Esophagus (tissue), 2 donors: ENCODE measurements at regions not wholly inside any gene's neighbourhood (a gene's known extent, or its start where the extent isn't known, plus 50 kb on each side); places are given as distances from the start of the nearest gene placed in this dataset.

Experiments used
- H3K27ac ChIP-seq, 2 donors: one replicate each; pipeline ENCODE4 v1.5.1; 2013; ENCODE audit warnings: low read depth in 2 of 2, mild to moderate bottlenecking in 2 of 2, inconsistent platforms in 1 of 2, low read length in 1 of 2, moderate library complexity in 1 of 2
- H3K27me3 ChIP-seq, 2 donors: one replicate each; pipeline ENCODE4 v1.6.1; 2013; ENCODE audit warnings: low read length in 2 of 2, control low read depth in 1 of 2, mild to moderate bottlenecking in 1 of 2; ENCODE audit not compliant: insufficient read depth in 2 of 2, control insufficient read depth in 1 of 2
- H3K36me3 ChIP-seq, 2 donors: one replicate each; pipeline ENCODE4 v1.6.1; 2013; ENCODE audit warnings: low read length in 1 of 2; ENCODE audit not compliant: control insufficient read depth in 2 of 2, insufficient read depth in 2 of 2
- H3K4me1 ChIP-seq, 2 donors: one replicate each; pipeline ENCODE4 v1.6.1; 2013; ENCODE audit warnings: low read length in 1 of 2; ENCODE audit not compliant: control insufficient read depth in 2 of 2, insufficient read depth in 2 of 2
- H3K4me3 ChIP-seq, 2 donors: one replicate each; pipeline ENCODE4 v1.5.1; 2013; ENCODE audit warnings: low read length in 2 of 2, mild to moderate bottlenecking in 2 of 2, low read depth in 1 of 2, moderate library complexity in 1 of 2
- H3K9me3 ChIP-seq, 2 donors: one replicate each; pipeline ENCODE4 v1.6.1; 2013; ENCODE audit warnings: mild to moderate bottlenecking in 2 of 2, low read depth in 1 of 2, low read length in 1 of 2, moderate library complexity in 1 of 2; ENCODE audit not compliant: control insufficient read depth in 2 of 2, insufficient read depth in 1 of 2
- WGBS, 2 donors: extraction: QIAGEN DNeasy Blood & Tissue Kit; methylation state at CpG; one replicate each; pipeline ENCODE4 v1.1.7; 2013; 5-methylcytosine and 5-hydroxymethylcytosine counted together
- donor health status: healthy with polysubstance abuse.
- donor health status: Bipolar disorder and iron deficiency.

DNA sequence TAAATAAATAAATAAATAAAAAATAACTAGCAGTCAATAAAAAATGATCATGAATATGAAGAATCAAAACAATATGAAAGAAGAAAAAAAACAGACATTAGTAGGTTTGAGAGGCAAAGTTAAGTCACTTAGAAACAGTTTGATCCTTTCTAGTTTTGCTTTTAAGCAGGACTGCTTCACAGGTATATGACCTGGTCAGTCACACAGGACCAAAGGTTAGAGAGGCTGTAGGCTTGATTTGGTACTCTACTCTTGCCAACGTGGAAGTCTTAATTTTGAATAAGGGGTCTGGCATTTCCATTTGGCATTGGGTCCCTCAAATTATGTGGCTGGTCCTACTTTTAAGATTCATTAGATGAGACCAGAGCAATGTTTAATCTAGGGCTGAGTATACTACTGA, 441.7 kb upstream of the NECTIN3 start:
- WGBS, 2 donors, result 92 to 96% methylated on average over 1 of the region's 1 CpG
- H3K27me3 ChIP-seq, result no peaks in the 10 kb centered on the region
- H3K4me1 ChIP-seq, result no peaks in the 10 kb centered on the region
- H3K4me3 ChIP-seq, result no peak overlapping the region
- no peaks in the 10 kb centered on the region for H3K36me3 ChIP-seq
- no peak overlapping the region for H3K27ac ChIP-seq
- H3K9me3 ChIP-seq, result no peaks in the 10 kb centered on the region

DNA sequence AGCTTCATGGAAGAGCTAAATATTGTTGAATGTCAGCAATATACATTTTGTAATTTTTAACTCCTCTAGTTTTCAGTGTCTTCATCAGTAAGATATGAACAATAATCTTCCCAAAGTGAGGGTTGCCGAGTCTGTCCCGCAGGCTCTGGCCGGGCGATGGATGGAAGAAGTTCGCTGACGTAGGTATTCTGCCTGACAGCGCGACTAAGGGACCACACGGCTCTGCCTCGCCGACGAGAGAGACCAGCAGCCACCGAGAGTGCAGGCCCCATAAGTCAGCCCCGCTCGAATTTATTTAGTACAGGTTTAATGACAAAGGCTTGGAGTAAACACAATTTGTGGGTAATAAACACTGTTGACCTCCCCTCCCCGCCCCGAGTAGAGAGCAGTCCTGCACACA, 427.4 kb upstream of the NECTIN3 start:
- H3K9me3 ChIP-seq, result no peaks in the 10 kb centered on the region
- H3K36me3 ChIP-seq, result no peaks in the 10 kb centered on the region
- WGBS, 2 donors, result 89 to 91% methylated on average over 17 of the region's 17 CpGs
- no peak overlapping the region for H3K27ac ChIP-seq
- no peaks in the 10 kb centered on the region for H3K27me3 ChIP-seq
- no peak overlapping the region for H3K4me3 ChIP-seq
- no peaks in the 10 kb centered on the region for H3K4me1 ChIP-seq

- no peaks in the 10 kb centered on the region for H3K36me3 ChIP-seq
- H3K4me1 ChIP-seq, result no peaks in the 10 kb centered on the region
- no peaks in the 10 kb centered on the region for H3K27me3 ChIP-seq
- no peak overlapping the region for H3K4me3 ChIP-seq
- 62 to 65% methylated on average over 1 of the region's 1 CpG for WGBS, 2 donors
- H3K9me3 ChIP-seq, result no peaks in the 10 kb centered on the region
- H3K27ac ChIP-seq, result no peak overlapping the region
Measured at GRCh38 chr3:110646055-110646454, 425.6 kb upstream of the NECTIN3 start.

GRCh38 chr3:110646496-110646895, 425.1 kb upstream of the NECTIN3 start:
- no peaks in the 10 kb centered on the region for H3K36me3 ChIP-seq
- H3K9me3 ChIP-seq, result no peaks in the 10 kb centered on the region

GRCh38 chr3:110647586-110647985, 424.0 kb upstream of the NECTIN3 start:
- H3K27me3 ChIP-seq, result no peaks in the 10 kb centered on the region
- H3K4me1 ChIP-seq, result no peaks in the 10 kb centered on the region
- WGBS, 2 donors, result 54 to 73% methylated on average over 2 of the region's 2 CpGs
- no peak overlapping the region for H3K4me3 ChIP-seq
- no peaks in the 10 kb centered on the region for H3K9me3 ChIP-seq
- H3K27ac ChIP-seq, result no peak overlapping the region
- H3K36me3 ChIP-seq, result no peaks in the 10 kb centered on the region

More at GRCh38 chr3:110646496-110646895, 425.1 kb upstream of the NECTIN3 start:
- H3K4me1 ChIP-seq, result no peaks in the 10 kb centered on the region
- H3K27me3 ChIP-seq, result no peaks in the 10 kb centered on the region
- no peak overlapping the region for H3K4me3 ChIP-seq
- no peak overlapping the region for H3K27ac ChIP-seq

- Histone ChIP-seq H3K36me3 (no peaks in the 10 kb centered on the region), H3K27ac (no peak overlapping the region), H3K4me3 (no peak overlapping the region), H3K27me3 (no peaks in the 10 kb centered on the region), H3K9me3 (no peaks in the 10 kb centered on the region), H3K4me1 (no peaks in the 10 kb centered on the region)
- 42 to 67% methylated on average over 1 of the region's 1 CpG for WGBS, 2 donors
Measured at GRCh38 chr3:110650741-110651140, 420.9 kb upstream of the NECTIN3 start.

DNA sequence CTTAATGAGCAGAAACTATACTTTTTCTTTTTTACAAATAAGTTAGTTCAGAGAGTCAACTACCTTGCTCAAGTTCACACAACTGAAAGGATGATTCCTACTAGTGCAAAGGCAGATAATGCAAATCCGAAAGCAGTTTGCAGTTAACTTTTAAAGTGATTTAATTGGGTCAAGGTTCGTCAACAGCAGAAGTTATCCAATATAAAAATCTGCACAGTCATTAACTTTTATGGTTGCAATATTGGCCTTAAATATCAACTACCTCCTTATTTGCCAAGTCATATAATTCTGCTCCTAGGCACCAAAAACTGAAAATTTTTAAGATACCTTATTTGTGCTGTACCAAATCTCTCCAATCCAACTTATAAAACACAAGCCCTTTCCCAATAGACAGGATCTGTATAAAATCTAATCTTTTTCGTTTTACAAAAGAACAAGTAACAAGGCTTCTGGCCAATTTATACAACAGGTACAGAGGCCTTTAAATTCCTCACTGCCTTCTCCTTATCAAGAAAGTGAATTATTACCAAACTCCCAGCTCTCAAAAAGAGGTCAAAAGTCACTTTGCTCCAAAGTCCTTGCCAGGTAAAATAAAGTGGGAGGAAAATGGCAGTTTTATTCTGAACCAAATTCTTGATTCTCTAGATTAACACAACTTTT, 416.6 kb upstream of the NECTIN3 start:
- H3K4me3 ChIP-seq, result no peak overlapping the region
- no peaks in the 10 kb centered on the region for H3K4me1 ChIP-seq
- WGBS, 2 donors, result 62 to 73% methylated on average over 3 of the region's 3 CpGs
- no peak overlapping the region for H3K27ac ChIP-seq
- H3K27me3 ChIP-seq, result no peaks in the 10 kb centered on the region
- no peaks in the 10 kb centered on the region for H3K9me3 ChIP-seq
- H3K36me3 ChIP-seq, result no peaks in the 10 kb centered on the region

GRCh38 chr3:110656394-110657025, 415.1 kb upstream of the NECTIN3 start:
- H3K27ac ChIP-seq, result no peak overlapping the region

GRCh38 chr3:110664148-110664547, 407.5 kb upstream of the NECTIN3 start:
- no peaks in the 10 kb centered on the region for H3K4me1 ChIP-seq
- H3K9me3 ChIP-seq, result peaks cover 0 to 2% of the 10 kb centered on the region in 2 donors
- no peak overlapping the region for H3K27ac ChIP-seq
- no peaks in the 10 kb centered on the region for H3K36me3 ChIP-seq
- H3K4me3 ChIP-seq, result no peak overlapping the region
- WGBS, 2 donors, result 33 to 43% methylated on average over 2 of the region's 2 CpGs
- no peaks in the 10 kb centered on the region for H3K27me3 ChIP-seq

More at GRCh38 chr3:110656394-110657025, 415.1 kb upstream of the NECTIN3 start:
- no peaks in the 10 kb centered on the region for H3K27me3 ChIP-seq
- H3K9me3 ChIP-seq, result no peaks in the 10 kb centered on the region
- H3K36me3 ChIP-seq, result no peaks in the 10 kb centered on the region
- H3K4me1 ChIP-seq, result no peaks in the 10 kb centered on the region
- H3K4me3 ChIP-seq, result no peak overlapping the region
- 26 to 47% methylated on average over 3 of the region's 3 CpGs for WGBS, 2 donors

- Histone ChIP-seq H3K27me3 (no peaks in the 10 kb centered on the region), H3K36me3 (no peaks in the 10 kb centered on the region), H3K4me3 (no peak overlapping the region), H3K9me3 (peaks cover 5 to 7% of the 10 kb centered on the region in 2 donors), H3K27ac (no peak overlapping the region), H3K4me1 (no peaks in the 10 kb centered on the region)
- 67 to 72% methylated on average over 2 of the region's 2 CpGs for WGBS, 2 donors
Measured at GRCh38 chr3:110666495-110666894, 405.1 kb upstream of the NECTIN3 start.
